Cardiac fibroblast (primary cell): ENCODE measurements at regions not wholly inside any gene's neighbourhood (a gene's known extent, or its start where the extent isn't known, plus 50 kb on each side); places are given as distances from the start of the nearest gene placed in this dataset.
A peak's percentile ranks its signal among the peaks of the same experiment; 100 is the strongest.

ENCODE experiments used
- DNase-seq, 2 donors: peaks; one replicate each; pipeline versions ENCODE4 v3.0.0 to v3.0.0-alpha.2; 2010; ENCODE audit warnings: low read depth in 2 of 2
- H3K4me3 ChIP-seq, 2 donors: replicated peaks in 1 of 2; 1 replicate in 1 of 2; 2 replicates in 1 of 2; pipeline ENCODE4 v1.5.1; 2011; ENCODE audit warnings: low read depth in 2 of 2, low read length in 2 of 2, mild to moderate bottlenecking in 2 of 2, moderate library complexity in 1 of 2
- CTCF ChIP-seq: IDR thresholded peaks from one replicate; pipeline ENCODE4 v1.5.1; 2011; ENCODE audit warnings: low read depth, mild to moderate bottlenecking, low read length, inconsistent platforms

- no peak for DNase-seq
- no peak for TF ChIP-seq CTCF
- H3K4me3 ChIP-seq, result no peak overlapping the region
These were observed 940.0 kb downstream of the SH3BGRL start for GRCh38 chrX:82141942-82142341.

GRCh38 chrX:82161195-82161594, 959.3 kb downstream of the SH3BGRL start:
- DNase-seq, result no peak
- no peak for TF ChIP-seq CTCF
- H3K4me3 ChIP-seq, result no peak overlapping the region

- no peak overlapping the region for H3K4me3 ChIP-seq
- no peak for DNase-seq
- TF ChIP-seq CTCF, result no peak
These were observed 961.8 kb downstream of the SH3BGRL start for GRCh38 chrX:82163701-82164100.

GRCh38 chrX:82196866-82197265, 995.0 kb downstream of the SH3BGRL start:
- DNase-seq, result no peak
- TF ChIP-seq CTCF, result no peak
- no peak overlapping the region for H3K4me3 ChIP-seq

- DNase-seq, result no peak
- no peak for TF ChIP-seq CTCF
These were observed 1007.1 kb downstream of the SH3BGRL start for GRCh38 chrX:82208975-82209374.

GRCh38 chrX:82218361-82218760, 1016.5 kb downstream of the SH3BGRL start:
- TF ChIP-seq CTCF, result no peak
- peak in 1 of 2 donors; percentile 33 for DNase-seq
- no peak overlapping the region for H3K4me3 ChIP-seq

More at GRCh38 chrX:82208975-82209374, 1007.1 kb downstream of the SH3BGRL start:
- no peak overlapping the region for H3K4me3 ChIP-seq

- H3K4me3 ChIP-seq, result no peak overlapping the region
- no peak for TF ChIP-seq CTCF
- DNase-seq, result no peak
These were observed 1017.2 kb downstream of the SH3BGRL start for GRCh38 chrX:82219129-82219528.
